HEK293T (cell line): ENCODE measurements at regions not wholly inside any gene's neighbourhood (a gene's known extent, or its start where the extent isn't known, plus 50 kb on each side); places are given as distances from the start of the nearest gene placed in this dataset.
"Not testable (repeated sequence)": the region's sequence is repeated elsewhere in the genome, so short reads cannot be mapped to it uniquely, and the experiment has no call there.

Source experiments
- CTCF ChIA-PET: fragments of 350-600 bp; formaldehyde crosslinking; extraction: SDS; loops from one replicate; lab custom pipeline; 2021; ENCODE audit warnings: antibody characterized with exemption, inconsistent platforms; lab: Yijun Ruan, JAX
- POLR2A ChIA-PET: fragments of 350-600 bp; formaldehyde crosslinking; extraction: SDS; loops from one replicate; lab custom pipeline; 2020; ENCODE audit warnings: antibody characterized with exemption, inconsistent platforms; lab: Yijun Ruan, JAX
- DNase-seq: peaks from one replicate; pipeline ENCODE4 v3.0.0; 2012; ENCODE audit warnings: mixed read lengths; ENCODE audit errors: extremely low spot score
- ARNT ChIP-seq: fragments of 450-650 bp; IDR thresholded peaks from 2 replicates; pipeline ENCODE4 v1.6.1; 2017; ENCODE audit warnings: mild to moderate bottlenecking
- BHLHE40 ChIP-seq: fragments of 450-650 bp; IDR thresholded peaks from 2 replicates; pipeline ENCODE4 v1.6.1; 2016; ENCODE audit warnings: mild to moderate bottlenecking, moderate library complexity, borderline replicate concordance
- CTBP1 ChIP-seq: fragments of 450-650 bp; IDR thresholded peaks from 2 replicates; pipeline ENCODE4 v1.6.1; 2016; ENCODE audit warnings: borderline replicate concordance
- ELF4 ChIP-seq: fragments of 450-650 bp; IDR thresholded peaks from 2 replicates; pipeline ENCODE4 v1.6.1; 2017; ENCODE audit warnings: antibody characterized with exemption
- FOXA1 ChIP-seq: fragments of 450-650 bp; IDR thresholded peaks from 2 replicates; pipeline ENCODE4 v1.6.1; 2016; ENCODE audit warnings: mild to moderate bottlenecking
- FOXK2 ChIP-seq: fragments of 450-650 bp; IDR thresholded peaks from 2 replicates; pipeline ENCODE4 v1.6.1; 2016; ENCODE audit warnings: mild to moderate bottlenecking
- FOXM1 ChIP-seq: fragments of 450-650 bp; IDR thresholded peaks from 2 replicates; pipeline ENCODE4 v1.6.1; 2017; ENCODE audit warnings: mild to moderate bottlenecking, borderline replicate concordance
- HDGF ChIP-seq: fragments of 450-650 bp; IDR thresholded peaks from 2 replicates; pipeline ENCODE4 v1.6.1; 2017; ENCODE audit warnings: antibody characterized with exemption, borderline replicate concordance
- L3MBTL2 ChIP-seq: fragments of 450-650 bp; conservative IDR thresholded peaks from 2 replicates; pipeline ENCODE4 v1.6.1; 2016; ENCODE audit warnings: mild to moderate bottlenecking
- LEF1 ChIP-seq: fragments of 450-650 bp; IDR thresholded peaks from 2 replicates; pipeline ENCODE4 v1.6.1; 2017; ENCODE audit warnings: mild to moderate bottlenecking, borderline replicate concordance
- NFRKB ChIP-seq: fragments of 450-650 bp; IDR thresholded peaks from 2 replicates; pipeline ENCODE4 v1.6.1; 2016; ENCODE audit warnings: mild to moderate bottlenecking, moderate library complexity
- SP1 ChIP-seq: fragments of 450-650 bp; IDR thresholded peaks from 2 replicates; pipeline ENCODE4 v1.6.1; 2017
- SUZ12 ChIP-seq: fragments of 450-650 bp; IDR thresholded peaks from 2 replicates; pipeline ENCODE4 v1.6.1; 2016; ENCODE audit warnings: mild to moderate bottlenecking
- TARDBP ChIP-seq: fragments of 450-650 bp; IDR thresholded peaks from 2 replicates; pipeline ENCODE4 v1.6.1; 2016
- ZNF384 ChIP-seq: fragments of 450-650 bp; IDR thresholded peaks from 2 replicates; pipeline ENCODE4 v1.6.1; 2016
- TF ChIP-seq, protein P1 (sequence below): fragments of 450-650 bp; IDR thresholded peaks from 2 replicates; pipeline ENCODE4 v1.6.1; 2016

DNA sequence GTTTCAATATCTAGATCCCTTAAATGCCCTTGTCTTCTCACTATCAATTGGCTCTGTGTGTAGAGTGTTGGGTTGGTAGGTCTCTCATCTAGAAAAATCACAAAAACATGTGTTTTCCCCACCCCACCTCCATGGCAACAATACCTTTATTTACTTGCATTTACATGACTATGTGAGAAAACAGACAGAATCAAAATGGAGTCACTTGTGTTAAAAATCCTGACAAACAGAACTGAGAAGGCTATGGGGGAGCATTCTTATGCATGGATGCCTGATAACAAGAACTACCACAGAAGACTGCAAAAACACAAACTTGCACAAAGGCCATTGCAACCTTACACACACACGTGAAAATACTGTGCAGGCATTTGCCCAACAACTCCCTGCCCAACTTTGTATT, 1352.9 kb upstream of the CDH9 start:
- no peak for DNase-seq
- TF ChIP-seq SP1, result no peak
- no peak for TF ChIP-seq SUZ12
- no peak for TF ChIP-seq L3MBTL2
- CTCF ChIA-PET, result no interaction called here
- POLR2A ChIA-PET, result no interaction called here

- ChIA-PET CTCF (no interaction called here), POLR2A (no interaction called here)
- TF ChIP-seq L3MBTL2 (no peak), FOXM1 (no peak), BHLHE40 (no peak), ARNT (no peak)
- no peak for DNase-seq
Observed at GRCh38 chr5:28390341-28390740, 1352.0 kb upstream of the CDH9 start.

DNA sequence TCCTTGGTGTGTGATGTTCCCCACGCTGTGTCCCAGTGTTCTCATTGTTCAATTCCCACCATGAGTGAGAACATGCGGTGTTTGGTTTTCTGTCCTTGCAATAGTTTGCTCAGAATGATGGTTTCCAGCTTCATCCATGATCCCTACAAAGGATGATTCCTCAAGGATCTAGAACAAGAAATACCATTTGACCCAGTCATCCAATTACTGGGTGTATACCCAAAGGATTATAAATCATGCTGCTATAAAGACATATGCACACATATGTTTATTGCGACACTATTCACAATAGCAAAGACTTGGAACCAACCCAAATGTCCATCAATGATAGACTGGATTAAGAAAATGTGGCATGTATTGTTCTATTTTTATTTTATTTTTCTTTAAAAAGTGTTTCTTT, 1351.3 kb upstream of the CDH9 start:
- DNase-seq, POLR2A ChIA-PET, CTCF ChIA-PET: not testable (repeated sequence)

DNA sequence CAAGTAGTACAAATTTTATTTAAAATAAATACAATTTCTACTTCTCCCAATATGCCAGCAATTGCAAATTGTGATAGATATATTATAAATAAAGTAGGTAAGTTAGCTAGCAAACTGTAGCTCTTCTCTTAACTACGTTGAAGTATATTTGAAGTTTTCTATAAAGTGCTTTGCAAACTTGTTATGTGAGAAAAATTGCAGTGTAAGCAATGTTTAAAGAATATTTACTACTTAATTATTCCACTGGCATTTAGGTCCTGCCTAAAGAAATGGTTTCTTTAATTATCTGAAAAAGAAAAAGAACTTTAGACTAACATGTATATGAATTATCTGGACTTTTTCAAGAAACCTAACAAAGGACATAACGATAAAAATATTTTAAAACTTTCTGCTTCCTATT, 1350.0 kb upstream of the CDH9 start:
- no peak for DNase-seq
- CTCF ChIA-PET, result no interaction called here
- TF ChIP-seq ARNT, result no peak
- TF ChIP-seq FOXA1, result no peak
- TF ChIP-seq FOXM1, result no peak
- TF ChIP-seq ELF4, result no peak
- POLR2A ChIA-PET, result no interaction called here

DNA sequence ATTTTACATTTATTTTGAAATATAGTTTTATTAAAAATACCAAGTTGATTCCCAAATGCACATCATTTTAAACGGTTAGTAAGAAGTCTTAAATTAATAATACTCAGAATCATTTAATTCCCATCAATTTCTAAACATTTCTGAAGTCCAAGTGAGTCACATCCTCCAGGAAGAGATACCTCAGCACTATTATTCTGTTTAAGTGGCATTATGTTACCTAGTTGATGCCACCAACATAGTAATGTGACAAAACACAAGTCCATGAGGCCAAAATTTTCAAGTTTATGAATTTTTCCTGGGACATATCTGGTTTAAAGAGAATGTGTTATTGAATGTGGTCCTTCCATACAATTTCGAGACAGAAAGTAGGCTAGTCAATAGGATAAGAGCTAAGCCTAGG, 1348.3 kb upstream of the CDH9 start:
- POLR2A ChIA-PET, result no interaction called here
- DNase-seq, result no peak
- CTCF ChIA-PET, result no interaction called here
- no peak for TF ChIP-seq BHLHE40
- no peak for TF ChIP-seq SUZ12
- TF ChIP-seq, protein P1, sequence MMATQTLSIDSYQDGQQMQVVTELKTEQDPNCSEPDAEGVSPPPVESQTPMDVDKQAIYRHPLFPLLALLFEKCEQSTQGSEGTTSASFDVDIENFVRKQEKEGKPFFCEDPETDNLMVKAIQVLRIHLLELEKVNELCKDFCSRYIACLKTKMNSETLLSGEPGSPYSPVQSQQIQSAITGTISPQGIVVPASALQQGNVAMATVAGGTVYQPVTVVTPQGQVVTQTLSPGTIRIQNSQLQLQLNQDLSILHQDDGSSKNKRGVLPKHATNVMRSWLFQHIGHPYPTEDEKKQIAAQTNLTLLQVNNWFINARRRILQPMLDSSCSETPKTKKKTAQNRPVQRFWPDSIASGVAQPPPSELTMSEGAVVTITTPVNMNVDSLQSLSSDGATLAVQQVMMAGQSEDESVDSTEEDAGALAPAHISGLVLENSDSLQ, result no peak
- no peak for TF ChIP-seq ZNF384
- no peak for TF ChIP-seq SP1
- TF ChIP-seq ARNT, result no peak
- TF ChIP-seq TARDBP, result no peak
- TF ChIP-seq L3MBTL2, result no peak
- no peak for TF ChIP-seq ELF4
- no peak for TF ChIP-seq HDGF
- no peak for TF ChIP-seq LEF1
- no peak for TF ChIP-seq NFRKB
- no peak for TF ChIP-seq FOXA1
- TF ChIP-seq FOXM1, result no peak

- POLR2A ChIA-PET, result no interaction called here
Observed at GRCh38 chr5:28380167-28380566, 1341.8 kb upstream of the CDH9 start.

DNA sequence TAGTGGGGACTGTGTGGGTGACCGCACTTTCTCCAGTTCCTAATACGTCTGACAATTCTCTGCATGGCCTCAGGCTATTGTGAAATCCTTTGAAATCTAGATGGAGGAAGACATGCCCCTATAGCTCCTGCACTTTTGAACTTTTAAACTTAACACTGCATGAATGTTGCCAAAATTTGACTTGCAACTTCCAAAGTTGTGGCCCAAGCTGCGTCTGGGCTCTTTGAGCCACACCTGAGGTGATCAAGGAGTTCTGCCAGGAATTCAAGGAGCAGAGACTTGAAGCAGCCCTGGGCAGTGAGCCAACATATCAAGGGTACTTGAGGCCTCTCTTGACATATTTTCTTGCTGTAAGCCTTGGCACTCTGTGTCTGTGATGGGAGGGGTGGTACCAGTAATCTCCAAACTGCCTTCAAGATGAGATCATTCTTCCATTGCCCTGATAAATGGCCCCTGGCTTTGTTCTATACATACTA, 1336.1 kb upstream of the CDH9 start:
- ChIA-PET POLR2A (no interaction called here), CTCF (no interaction called here)
- TF ChIP-seq ZNF384 (no peak), HDGF (no peak), NFRKB (no peak), FOXK2 (no peak), TARDBP (no peak), FOXM1 (no peak), CTBP1 (no peak), LEF1 (no peak), BHLHE40 (no peak), FOXA1 (no peak), SP1 (no peak), L3MBTL2 (no peak), ELF4 (no peak), SUZ12 (no peak)
- no peak for DNase-seq

More at GRCh38 chr5:28380167-28380566, 1341.8 kb upstream of the CDH9 start:
- TF ChIP-seq, protein P1, result no peak
- no peak for TF ChIP-seq FOXA1
- no peak for TF ChIP-seq HDGF
- no peak for TF ChIP-seq CTBP1
- no peak for TF ChIP-seq ARNT
- TF ChIP-seq SP1, result no peak
- no peak for TF ChIP-seq LEF1
- DNase-seq, result no peak
- CTCF ChIA-PET, result no interaction called here

DNA sequence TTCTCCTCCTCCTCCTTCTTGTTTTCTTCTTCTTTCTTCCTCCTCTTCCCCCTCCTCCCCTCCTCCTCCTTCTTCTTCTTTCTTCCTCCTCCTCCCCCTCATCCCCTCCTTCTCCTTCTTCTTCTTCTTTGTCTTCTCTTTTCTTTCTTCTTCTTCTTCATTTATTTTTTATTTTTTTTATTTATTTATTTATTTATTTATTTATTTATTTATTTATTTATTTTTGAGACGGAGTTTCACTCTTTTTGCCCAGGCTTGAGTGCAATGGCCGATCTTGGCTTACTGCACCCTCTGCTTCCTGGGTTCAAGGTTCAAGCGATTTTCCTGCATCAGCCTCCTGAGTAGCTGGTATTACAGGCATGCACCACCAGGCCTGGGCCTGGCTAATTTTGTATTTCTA, 1332.5 kb upstream of the CDH9 start:
- ChIA-PET CTCF (no interaction called here), POLR2A (no interaction called here)
- no peak for DNase-seq
- no peak for TF ChIP-seq SP1
- TF ChIP-seq ELF4, result no peak
- TF ChIP-seq SUZ12, result no peak
- no peak for TF ChIP-seq L3MBTL2
- TF ChIP-seq, protein P1, result no peak
- TF ChIP-seq FOXK2, result no peak
- TF ChIP-seq NFRKB, result no peak
- TF ChIP-seq FOXM1, result no peak
- no peak for TF ChIP-seq BHLHE40
- no peak for TF ChIP-seq FOXA1
- TF ChIP-seq ZNF384, result no peak
- TF ChIP-seq CTBP1, result no peak
- no peak for TF ChIP-seq HDGF
- TF ChIP-seq TARDBP, result no peak
- no peak for TF ChIP-seq ARNT
- no peak for TF ChIP-seq LEF1
